NB4 (cell line): ENCODE measurements at regions not wholly inside any gene's neighbourhood (a gene's known extent, or its start where the extent isn't known, plus 50 kb on each side); places are given as distances from the start of the nearest gene placed in this dataset.

Experiments used
- CTCF ChIP-seq: IDR thresholded peaks from one replicate; pipeline ENCODE4 v1.5.1; 2012; ENCODE audit warnings: low read depth, low read length
- MAX ChIP-seq: IDR thresholded peaks from 2 replicates; pipeline ENCODE4 v1.6.1; 2011; ENCODE audit warnings: low read depth, low read length
- POLR2A ChIP-seq: IDR thresholded peaks from 2 replicates; pipeline ENCODE4 v1.6.1; 2011; ENCODE audit warnings: mild to moderate bottlenecking; ENCODE audit not compliant: insufficient read length; ENCODE audit errors: extremely low read depth

GRCh38 chr11:112859787-112860186 lies 101.4 kb upstream of the NCAM1 start:
- TF ChIP-seq MAX = no peak
- no peak for TF ChIP-seq CTCF
- no peak for TF ChIP-seq POLR2A
